Stomach (tissue), 8 donors: ENCODE measurements at regions not wholly inside any gene's neighbourhood (a gene's known extent, or its start where the extent isn't known, plus 50 kb on each side); places are given as distances from the start of the nearest gene placed in this dataset.
"Not testable (repeated sequence)": the region's sequence is repeated elsewhere in the genome, so short reads cannot be mapped to it uniquely, and the experiment has no call there.

Experiments used
- DNase-seq, 2 donors: peaks; one replicate each; pipeline versions ENCODE4 v3.0.0 to v3.0.0-alpha.2; 2013 to 2019
- H3K27ac ChIP-seq, 5 donors: fragments of 200-600 bp in 4 of 5; sonication (generic) in 4 of 5; one replicate each; pipeline ENCODE4 v1.5.1; 2013 to 2019; ENCODE audit warnings: mild to moderate bottlenecking in 1 of 5, moderate library complexity in 1 of 5
- H3K27me3 ChIP-seq, 3 donors: fragments of 200-600 bp; sonication (generic); one replicate each; pipeline ENCODE4 v1.5.1; 2017 to 2019; ENCODE audit warnings: mixed run types in 1 of 3
- H3K36me3 ChIP-seq, 4 donors: fragments of 200-600 bp; sonication (generic); 1 replicate in 3 of 4; 2 replicates in 1 of 4; pipeline ENCODE4 v1.5.1; 2016 to 2019
- H3K4me1 ChIP-seq, 4 donors: fragments of 200-600 bp; sonication (generic); one replicate each; pipeline ENCODE4 v1.5.1; 2016 to 2019
- H3K4me3 ChIP-seq, 4 donors: fragments of 200-600 bp; sonication (generic) in 3 of 4; one replicate each; pipeline ENCODE4 v1.5.1; 2016 to 2019; ENCODE audit warnings: mild to moderate bottlenecking in 1 of 4
- H3K9me3 ChIP-seq, 4 donors: fragments of 200-600 bp; sonication (generic); one replicate each; pipeline ENCODE4 v1.5.1; 2016 to 2019
- EP300 ChIP-seq: sonication (generic); formaldehyde crosslinking; IDR thresholded peaks from one replicate; pipeline ENCODE4 v1.6.1; 2017; ENCODE audit warnings: antibody characterized with exemption
- POLR2A ChIP-seq, 4 donors: fragments of 450-650 bp; IDR thresholded peaks; one replicate each; pipeline ENCODE4 v1.6.1; 2016; ENCODE audit warnings: antibody characterized with exemption in 4 of 4, control low read depth in 2 of 4, mild to moderate bottlenecking in 1 of 4, moderate library complexity in 1 of 4
- POLR2AphosphoS5 ChIP-seq, 3 donors: sonication (generic); formaldehyde crosslinking; IDR thresholded peaks; one replicate each; pipeline ENCODE4 v1.6.1; 2016; ENCODE audit warnings: antibody characterized with exemption in 3 of 3
- WGBS, 5 donors: extraction: QIAGEN DNeasy Blood & Tissue Kit in 3 of 5; methylation state at CpG; one replicate each; pipeline versions ENCODE4 v1.1.5 to v1.1.7; 2013 to 2018; 5-methylcytosine and 5-hydroxymethylcytosine counted together
- intact Hi-C: fragments of 100-400 bp; cut with DNase I; formaldehyde crosslinking; loops from one replicate; pipeline ENCODE4 v1.15.1; 2023; ENCODE audit warnings: low total_unique reads
- TF ChIP-seq, protein P1 (sequence below), 7 experiments: fragments of 450-650 bp in 4 of 7; fragments of 200-600 bp in 3 of 7; sonication (generic) in 3 of 7; IDR thresholded peaks; one replicate each; pipeline ENCODE4 v1.5.1; 2016 to 2019; ENCODE audit warnings: antibody characterized with exemption in 7 of 7, control low read depth in 2 of 7, mild to moderate bottlenecking in 1 of 7
- donor health status: healthy with polysubstance abuse.
- donor health status: Bipolar disorder and iron deficiency.
- donor health status: healthy.

GRCh38 chr2:128603411-128603924, 284.8 kb upstream of the HS6ST1 start:
- TF ChIP-seq, protein P1, sequence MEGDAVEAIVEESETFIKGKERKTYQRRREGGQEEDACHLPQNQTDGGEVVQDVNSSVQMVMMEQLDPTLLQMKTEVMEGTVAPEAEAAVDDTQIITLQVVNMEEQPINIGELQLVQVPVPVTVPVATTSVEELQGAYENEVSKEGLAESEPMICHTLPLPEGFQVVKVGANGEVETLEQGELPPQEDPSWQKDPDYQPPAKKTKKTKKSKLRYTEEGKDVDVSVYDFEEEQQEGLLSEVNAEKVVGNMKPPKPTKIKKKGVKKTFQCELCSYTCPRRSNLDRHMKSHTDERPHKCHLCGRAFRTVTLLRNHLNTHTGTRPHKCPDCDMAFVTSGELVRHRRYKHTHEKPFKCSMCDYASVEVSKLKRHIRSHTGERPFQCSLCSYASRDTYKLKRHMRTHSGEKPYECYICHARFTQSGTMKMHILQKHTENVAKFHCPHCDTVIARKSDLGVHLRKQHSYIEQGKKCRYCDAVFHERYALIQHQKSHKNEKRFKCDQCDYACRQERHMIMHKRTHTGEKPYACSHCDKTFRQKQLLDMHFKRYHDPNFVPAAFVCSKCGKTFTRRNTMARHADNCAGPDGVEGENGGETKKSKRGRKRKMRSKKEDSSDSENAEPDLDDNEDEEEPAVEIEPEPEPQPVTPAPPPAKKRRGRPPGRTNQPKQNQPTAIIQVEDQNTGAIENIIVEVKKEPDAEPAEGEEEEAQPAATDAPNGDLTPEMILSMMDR (IDR thresholded peaks at IDR 0.05), result no peak
- no peak for TF ChIP-seq POLR2A (IDR thresholded peaks at IDR 0.05)
- no peak for TF ChIP-seq EP300
- no peak for TF ChIP-seq POLR2AphosphoS5 (IDR thresholded peaks at IDR 0.05)
- H3K27me3 ChIP-seq, result no peaks in the 10 kb centered on the region
- no peaks in the 10 kb centered on the region for H3K9me3 ChIP-seq
- DNase-seq, result no peak
- no peaks in the 10 kb centered on the region for H3K4me1 ChIP-seq
- 77 to 86% (median 83%) methylated on average over 12 to 14 of the region's 14 CpGs for WGBS, 5 donors
- H3K4me3 ChIP-seq, result no peak overlapping the region
- H3K36me3 ChIP-seq, result no peaks in the 10 kb centered on the region
- intact Hi-C loops, result no loop called here
- no peak overlapping the region for H3K27ac ChIP-seq

DNA sequence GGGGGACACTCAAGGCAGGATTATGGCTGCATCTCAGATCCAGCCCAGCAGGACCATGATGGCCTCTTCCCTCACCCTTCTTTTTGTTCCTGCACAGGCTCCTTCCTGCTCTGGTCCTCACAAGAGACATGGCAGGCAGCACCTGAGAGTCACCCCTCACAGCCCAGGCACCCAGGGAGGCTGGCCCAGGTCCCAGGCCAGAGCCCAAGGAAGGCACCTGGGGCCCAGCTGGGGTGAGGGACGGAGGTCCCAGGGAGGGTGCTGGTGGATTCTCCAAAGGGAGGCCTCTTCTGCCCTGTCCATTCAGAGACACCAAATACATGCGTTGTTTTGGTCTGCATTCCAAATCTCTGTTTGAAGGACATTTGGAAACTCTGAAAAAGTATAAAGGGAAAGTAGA, 285.4 kb upstream of the HS6ST1 start:
- Histone ChIP-seq H3K9me3 (no peaks in the 10 kb centered on the region), H3K4me1 (no peaks in the 10 kb centered on the region), H3K27me3 (no peaks in the 10 kb centered on the region), H3K36me3 (no peaks in the 10 kb centered on the region), H3K4me3 (no peak overlapping the region), H3K27ac (no peak overlapping the region)
- intact Hi-C loops, result no loop called here
- no peak for DNase-seq
- TF ChIP-seq POLR2A (IDR thresholded peaks at IDR 0.05) (no peak), POLR2AphosphoS5 (IDR thresholded peaks at IDR 0.05) (no peak), EP300 (no peak)
- TF ChIP-seq, protein P1 (IDR thresholded peaks at IDR 0.05), result no peak
- 88 to 94% (median 90%) methylated on average over 2 of the region's 2 CpGs for WGBS, 5 donors

DNA sequence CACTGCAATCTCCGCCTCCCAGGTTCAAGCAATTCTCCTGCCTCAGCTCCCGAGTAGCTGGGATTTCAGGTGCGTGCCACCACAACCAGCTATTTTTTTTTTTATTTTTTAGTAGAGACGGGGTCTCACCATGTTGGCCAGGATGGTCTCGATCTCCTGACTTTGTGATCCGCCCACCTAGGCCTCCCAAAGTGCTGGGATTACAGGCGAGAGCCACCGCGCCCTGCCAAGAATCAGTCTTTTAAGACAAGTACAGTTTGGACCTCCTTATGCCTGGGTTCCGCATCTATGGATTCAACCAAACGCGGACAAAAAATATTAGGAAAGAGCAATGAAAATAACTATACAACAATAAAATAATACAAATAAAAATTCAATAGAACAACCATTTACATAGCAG, 285.9 kb upstream of the HS6ST1 start:
- DNase-seq, H3K9me3 ChIP-seq, H3K27me3 ChIP-seq, H3K4me1 ChIP-seq, H3K27ac ChIP-seq, H3K36me3 ChIP-seq, H3K4me3 ChIP-seq, intact Hi-C loops: not testable (repeated sequence)
- 90 to 96% (median 93%) methylated on average over 12 of the region's 12 CpGs for WGBS, 5 donors

DNA sequence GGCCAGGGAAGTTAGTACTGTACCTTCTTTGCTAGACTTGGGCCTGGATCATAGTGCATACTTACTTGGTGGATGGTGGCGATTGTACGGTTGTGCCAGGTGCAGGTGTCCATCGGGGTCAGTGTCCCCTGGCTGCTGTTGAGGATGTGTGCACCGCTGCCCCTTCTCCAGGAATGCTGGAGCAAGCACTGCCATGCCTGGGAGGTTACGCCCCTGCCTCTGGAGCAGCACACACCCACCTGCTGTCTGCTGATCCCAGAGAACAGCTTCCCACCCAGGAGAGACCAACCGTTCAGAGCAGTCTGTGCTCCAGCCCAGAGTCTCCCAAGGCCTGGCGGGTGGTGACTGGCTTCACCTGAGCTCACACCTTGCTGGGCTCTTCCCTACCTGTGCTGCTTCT, 286.8 kb upstream of the HS6ST1 start:
- H3K4me3 ChIP-seq, result no peak overlapping the region
- H3K27me3 ChIP-seq, result no peaks in the 10 kb centered on the region
- intact Hi-C loops, result no loop called here
- no peaks in the 10 kb centered on the region for H3K36me3 ChIP-seq
- no peak for DNase-seq
- WGBS, 5 donors, result 85 to 98% (median 95%) methylated on average over 5 to 7 of the region's 7 CpGs
- H3K27ac ChIP-seq, result no peak overlapping the region
- TF ChIP-seq, protein P1 (IDR thresholded peaks at IDR 0.05), result no peak
- TF ChIP-seq EP300 (no peak), POLR2A (IDR thresholded peaks at IDR 0.05) (no peak), POLR2AphosphoS5 (IDR thresholded peaks at IDR 0.05) (no peak)
- H3K4me1 ChIP-seq, result no peaks in the 10 kb centered on the region
- no peaks in the 10 kb centered on the region for H3K9me3 ChIP-seq

- no peak overlapping the region for H3K27ac ChIP-seq
- TF ChIP-seq, protein P1 (IDR thresholded peaks at IDR 0.05), result no peak
- TF ChIP-seq POLR2A (IDR thresholded peaks at IDR 0.05), result no peak
- no peaks in the 10 kb centered on the region for H3K27me3 ChIP-seq
- DNase-seq, result peak in 1 of 2 donors; percentile 14
- whole genome bisulfite sequencing, 5 donors, result 82 to 92% (median 90%) methylated on average over 7 to 13 of the region's 13 CpGs
- no peaks in the 10 kb centered on the region for H3K4me1 ChIP-seq
- H3K4me3 ChIP-seq, result no peak overlapping the region
- no peaks in the 10 kb centered on the region for H3K36me3 ChIP-seq
- no peaks in the 10 kb centered on the region for H3K9me3 ChIP-seq
- intact Hi-C loops, result no loop called here
These were observed 287.3 kb upstream of the HS6ST1 start for GRCh38 chr2:128605931-128606330.
